ENCODE measurements at regions not wholly inside any gene's neighbourhood (a gene's known extent, or its start where the extent isn't known, plus 50 kb on each side); places are given as distances from the start of the nearest gene placed in this dataset.

DNA sequence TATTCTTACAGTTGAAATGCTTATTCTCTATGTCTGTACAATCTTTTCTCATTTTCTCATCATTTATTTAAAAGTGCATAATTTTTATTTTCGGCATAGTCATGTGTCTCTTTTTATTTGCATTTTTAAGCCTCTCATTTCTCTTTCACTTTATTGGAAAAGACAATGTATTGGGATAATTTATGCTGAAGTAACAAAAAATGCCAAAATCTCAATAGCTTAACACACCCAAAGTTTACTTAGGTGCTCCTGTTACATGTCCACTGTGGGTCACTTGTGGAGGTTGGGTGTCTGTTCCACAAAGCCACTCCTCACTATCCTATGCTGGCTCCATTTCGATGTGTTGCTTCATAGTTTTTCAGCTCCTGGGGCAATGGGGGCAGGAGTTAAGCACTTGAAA is 638.7 kb downstream of the CD109 start:
- Mint-ChIP-seq H3K27me3 (no peaks in the 10 kb centered on the region), H3K4me3 (no peak overlapping the region), H3K4me1 (no peaks in the 10 kb centered on the region), H3K27ac (no peak overlapping the region), H3K9me3 (peaks cover 0 to 9% (median 3%) of the 10 kb centered on the region in 7 donors), H3K36me3 (no peaks in the 10 kb centered on the region)
- no peaks in the 10 kb centered on the region for H3K4me1 ChIP-seq (ENCODE audit: control insufficient read depth, insufficient read depth, low read length, poor library complexity, severe bottlenecking)
- no peaks in the 10 kb centered on the region for H3K27me3 ChIP-seq (ENCODE audit: control insufficient read depth, insufficient read depth, low read length)
- ATAC-seq (ENCODE audit: low read depth in 2 of 2) (no peak), DNase-seq (no peak)
- no peaks in the 10 kb centered on the region for H3K9me3 ChIP-seq (ENCODE audit: control insufficient read depth in 2 of 2, low read length in 2 of 2)
- no peaks in the 10 kb centered on the region for H3K36me3 ChIP-seq (ENCODE audit: control insufficient read depth, insufficient read depth, low read length)
- no peak overlapping the region for H3K4me3 ChIP-seq (ENCODE audit: low read depth, low read length)
- no peak overlapping the region for H3K27ac ChIP-seq (ENCODE audit: insufficient read depth, low read length, poor library complexity, severe bottlenecking)

DNA sequence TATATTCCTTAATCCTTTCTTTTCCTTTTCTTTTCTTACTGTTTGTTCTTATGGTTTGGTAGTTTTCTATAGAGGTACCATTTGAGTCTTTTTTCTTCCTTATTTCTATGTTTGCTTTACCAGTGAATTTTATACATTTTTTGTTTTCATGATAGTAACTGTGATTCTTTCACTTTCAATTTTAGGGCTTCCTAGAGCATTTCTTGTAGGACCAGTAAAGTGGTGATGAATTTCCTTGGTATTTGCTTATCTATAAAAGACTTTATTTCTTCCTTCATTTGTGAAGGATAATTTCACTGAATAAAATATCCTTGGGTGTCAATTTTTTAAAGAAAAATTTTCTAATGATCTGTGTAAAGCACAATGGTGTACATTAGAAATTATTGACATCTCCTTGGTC is 637.4 kb downstream of the CD109 start:
- Histone ChIP-seq H3K9me3 (ENCODE audit: control insufficient read depth in 2 of 2, low read length in 2 of 2) (no peaks in the 10 kb centered on the region), H3K27ac (ENCODE audit: insufficient read depth, low read length, poor library complexity, severe bottlenecking) (no peak overlapping the region), H3K36me3 (ENCODE audit: control insufficient read depth, insufficient read depth, low read length) (no peaks in the 10 kb centered on the region), H3K27me3 (ENCODE audit: control insufficient read depth, insufficient read depth, low read length) (no peaks in the 10 kb centered on the region), H3K4me1 (ENCODE audit: control insufficient read depth, insufficient read depth, low read length, poor library complexity, severe bottlenecking) (no peaks in the 10 kb centered on the region), H3K4me3 (ENCODE audit: low read depth, low read length) (no peak overlapping the region)
- Mint-ChIP-seq H3K27ac (no peak overlapping the region), H3K9me3 (peaks cover 0 to 11% (median 7%) of the 10 kb centered on the region in 7 donors), H3K36me3 (no peaks in the 10 kb centered on the region), H3K27me3 (no peaks in the 10 kb centered on the region), H3K4me3 (no peak overlapping the region), H3K4me1 (no peaks in the 10 kb centered on the region)
- DNase-seq (no peak), ATAC-seq (ENCODE audit: low read depth in 2 of 2) (no peak)

DNA sequence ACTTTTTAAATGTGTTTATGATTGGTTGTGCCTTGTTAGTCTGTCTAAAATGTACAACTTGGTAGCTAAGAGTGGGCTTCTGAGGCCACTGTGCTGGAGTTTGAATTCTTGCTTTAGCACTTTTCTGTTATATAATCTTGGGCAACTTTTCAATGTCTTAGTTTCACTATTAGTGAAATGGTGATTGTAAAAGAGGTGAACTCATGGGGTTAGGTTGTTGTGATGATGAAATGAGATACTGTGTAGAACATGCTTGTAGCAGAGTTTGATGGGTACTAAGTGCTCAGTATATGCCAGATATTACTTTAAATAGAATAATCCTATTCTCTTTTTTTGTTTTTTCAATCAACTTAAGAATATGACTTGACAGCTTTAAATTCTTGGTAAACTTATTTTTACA is 624.7 kb downstream of the CD109 start:
- Histone ChIP-seq H3K4me1 (ENCODE audit: control insufficient read depth, insufficient read depth, low read length, poor library complexity, severe bottlenecking) (no peaks in the 10 kb centered on the region), H3K9me3 (ENCODE audit: control insufficient read depth in 2 of 2, low read length in 2 of 2) (no peaks in the 10 kb centered on the region), H3K27ac (ENCODE audit: insufficient read depth, low read length, poor library complexity, severe bottlenecking) (no peak overlapping the region), H3K36me3 (ENCODE audit: control insufficient read depth, insufficient read depth, low read length) (no peaks in the 10 kb centered on the region), H3K27me3 (ENCODE audit: control insufficient read depth, insufficient read depth, low read length) (no peaks in the 10 kb centered on the region), H3K4me3 (ENCODE audit: low read depth, low read length) (no peak overlapping the region)
- no peaks in the 10 kb centered on the region for H3K27me3 Mint-ChIP-seq
- no peaks in the 10 kb centered on the region for H3K36me3 Mint-ChIP-seq
- DNase-seq (no peak), ATAC-seq (ENCODE audit: low read depth in 2 of 2) (no peak)
- peaks cover 0 to 13% (median 3%) of the 10 kb centered on the region in 7 donors for H3K9me3 Mint-ChIP-seq
- H3K4me3 Mint-ChIP-seq: no peak overlapping the region
- no peaks in the 10 kb centered on the region for H3K4me1 Mint-ChIP-seq
- H3K27ac Mint-ChIP-seq: no peak overlapping the region

DNA sequence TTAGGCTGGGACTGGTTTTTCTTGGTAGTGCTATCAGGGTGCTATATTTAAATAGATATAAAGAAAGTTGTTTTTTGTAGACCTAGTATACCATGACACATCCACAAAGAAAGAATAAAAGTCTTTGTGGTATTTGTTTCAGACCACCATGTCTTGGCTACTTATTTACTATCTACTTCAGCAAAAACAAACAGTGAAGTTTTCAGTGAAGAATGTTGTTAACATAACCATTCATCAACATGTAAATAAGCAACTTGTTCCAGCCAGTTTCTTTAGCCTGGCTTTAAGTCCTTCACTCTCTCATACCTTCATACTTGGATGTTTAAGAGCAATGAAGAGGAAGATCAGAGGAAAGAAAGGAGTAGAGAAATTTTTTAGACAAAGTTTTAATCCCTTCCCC is 624.1 kb downstream of the CD109 start:
- no peaks in the 10 kb centered on the region for H3K27me3 Mint-ChIP-seq
- H3K27ac Mint-ChIP-seq: no peak overlapping the region
- no peaks in the 10 kb centered on the region for H3K4me1 Mint-ChIP-seq
- Histone ChIP-seq H3K4me1 (ENCODE audit: control insufficient read depth, insufficient read depth, low read length, poor library complexity, severe bottlenecking) (no peaks in the 10 kb centered on the region), H3K36me3 (ENCODE audit: control insufficient read depth, insufficient read depth, low read length) (no peaks in the 10 kb centered on the region), H3K4me3 (ENCODE audit: low read depth, low read length) (no peak overlapping the region), H3K27me3 (ENCODE audit: control insufficient read depth, insufficient read depth, low read length) (no peaks in the 10 kb centered on the region), H3K9me3 (ENCODE audit: control insufficient read depth in 2 of 2, low read length in 2 of 2) (no peaks in the 10 kb centered on the region), H3K27ac (ENCODE audit: insufficient read depth, low read length, poor library complexity, severe bottlenecking) (no peak overlapping the region)
- DNase-seq: no peak
- no peak for ATAC-seq (ENCODE audit: low read depth in 2 of 2)
- no peak overlapping the region for H3K4me3 Mint-ChIP-seq
- H3K36me3 Mint-ChIP-seq: no peaks in the 10 kb centered on the region
- H3K9me3 Mint-ChIP-seq: peaks cover 0 to 13% (median 2%) of the 10 kb centered on the region in 7 donors

DNA sequence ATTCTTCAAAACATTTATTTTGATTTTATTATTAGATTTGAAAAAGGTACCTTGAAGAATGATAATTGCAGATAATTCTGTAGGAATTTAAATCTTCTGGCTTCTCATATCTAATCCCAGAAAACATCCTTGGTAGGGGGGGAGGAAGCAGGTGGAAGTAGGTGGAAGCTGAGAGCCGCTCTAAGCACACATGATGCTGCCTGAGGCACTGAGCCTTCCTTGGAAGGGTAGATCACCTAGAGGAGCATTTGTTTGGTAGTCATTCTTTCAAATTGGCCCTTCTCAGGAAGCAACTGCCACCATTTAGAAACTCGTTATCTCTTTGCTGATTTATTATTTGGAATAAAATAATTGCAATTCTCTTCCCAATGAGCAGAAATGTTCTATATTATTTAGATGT is 623.3 kb downstream of the CD109 start:
- Histone ChIP-seq H3K36me3 (ENCODE audit: control insufficient read depth, insufficient read depth, low read length) (no peaks in the 10 kb centered on the region), H3K27ac (ENCODE audit: insufficient read depth, low read length, poor library complexity, severe bottlenecking) (no peak overlapping the region), H3K27me3 (ENCODE audit: control insufficient read depth, insufficient read depth, low read length) (no peaks in the 10 kb centered on the region), H3K4me3 (ENCODE audit: low read depth, low read length) (no peak overlapping the region), H3K9me3 (ENCODE audit: control insufficient read depth in 2 of 2, low read length in 2 of 2) (no peaks in the 10 kb centered on the region), H3K4me1 (ENCODE audit: control insufficient read depth, insufficient read depth, low read length, poor library complexity, severe bottlenecking) (no peaks in the 10 kb centered on the region)
- no peak for ATAC-seq (ENCODE audit: low read depth in 2 of 2)
- Mint-ChIP-seq H3K36me3 (no peaks in the 10 kb centered on the region), H3K4me1 (no peaks in the 10 kb centered on the region), H3K9me3 (peaks cover 0 to 13% (median 2%) of the 10 kb centered on the region in 7 donors), H3K27me3 (no peaks in the 10 kb centered on the region), H3K27ac (no peak overlapping the region), H3K4me3 (no peak overlapping the region)
- no peak for DNase-seq

DNA sequence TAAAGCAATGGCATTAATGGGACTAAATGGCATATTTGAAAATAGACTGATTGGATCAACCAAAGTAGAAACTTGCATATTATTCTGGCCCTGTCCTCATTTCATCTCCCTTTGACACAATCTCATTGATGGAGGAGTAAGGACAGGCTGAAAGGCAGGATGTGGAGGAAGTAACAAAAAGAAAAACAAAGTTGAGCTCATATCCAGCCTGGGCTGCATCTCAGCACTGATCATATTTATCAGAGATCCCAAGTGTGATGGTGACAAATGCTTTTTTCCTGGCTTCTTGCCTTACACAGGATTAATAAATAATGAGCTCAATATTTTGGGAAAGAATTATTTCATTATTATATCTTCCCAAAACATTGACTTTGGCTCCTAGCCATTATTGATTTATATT is 622.7 kb downstream of the CD109 start:
- Histone ChIP-seq H3K27ac (ENCODE audit: insufficient read depth, low read length, poor library complexity, severe bottlenecking) (no peak overlapping the region), H3K4me1 (ENCODE audit: control insufficient read depth, insufficient read depth, low read length, poor library complexity, severe bottlenecking) (no peaks in the 10 kb centered on the region), H3K9me3 (ENCODE audit: control insufficient read depth in 2 of 2, low read length in 2 of 2) (no peaks in the 10 kb centered on the region), H3K36me3 (ENCODE audit: control insufficient read depth, insufficient read depth, low read length) (no peaks in the 10 kb centered on the region), H3K27me3 (ENCODE audit: control insufficient read depth, insufficient read depth, low read length) (no peaks in the 10 kb centered on the region), H3K4me3 (ENCODE audit: low read depth, low read length) (no peak overlapping the region)
- Mint-ChIP-seq H3K27me3 (no peaks in the 10 kb centered on the region), H3K27ac (no peak overlapping the region), H3K4me1 (no peaks in the 10 kb centered on the region), H3K9me3 (peaks cover 0 to 13% (median 2%) of the 10 kb centered on the region in 7 donors), H3K4me3 (no peak overlapping the region), H3K36me3 (no peaks in the 10 kb centered on the region)
- ATAC-seq (ENCODE audit: low read depth in 2 of 2): no peak
- DNase-seq: no peak

DNA sequence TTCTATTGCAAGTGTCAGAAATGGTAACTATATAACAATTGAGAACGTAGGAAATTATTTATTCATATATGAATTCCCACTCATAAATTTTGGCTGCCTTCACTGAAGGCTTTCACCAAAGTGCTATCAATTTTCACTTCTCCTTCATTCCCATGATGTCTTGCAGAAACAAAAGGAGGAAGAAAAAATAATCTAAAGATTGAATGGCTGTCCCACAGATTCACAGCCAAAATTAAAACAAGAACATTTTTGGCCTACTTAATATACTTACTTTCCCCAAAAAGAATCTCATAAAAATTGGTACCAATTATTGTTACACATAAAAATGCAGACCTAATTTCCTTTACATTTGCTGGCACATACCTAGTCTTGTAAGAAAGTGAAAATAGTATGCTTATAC is 616.1 kb downstream of the CD109 start:
- Mint-ChIP-seq H3K36me3 (no peaks in the 10 kb centered on the region), H3K9me3 (peaks cover 0 to 7% (median 4%) of the 10 kb centered on the region in 7 donors), H3K4me3 (no peak overlapping the region), H3K27me3 (no peaks in the 10 kb centered on the region), H3K4me1 (no peaks in the 10 kb centered on the region), H3K27ac (no peak overlapping the region)
- Histone ChIP-seq H3K36me3 (ENCODE audit: control insufficient read depth, insufficient read depth, low read length) (no peaks in the 10 kb centered on the region), H3K27me3 (ENCODE audit: control insufficient read depth, insufficient read depth, low read length) (no peaks in the 10 kb centered on the region), H3K4me1 (ENCODE audit: control insufficient read depth, insufficient read depth, low read length, poor library complexity, severe bottlenecking) (no peaks in the 10 kb centered on the region), H3K27ac (ENCODE audit: insufficient read depth, low read length, poor library complexity, severe bottlenecking) (no peak overlapping the region), H3K4me3 (ENCODE audit: low read depth, low read length) (no peak overlapping the region), H3K9me3 (ENCODE audit: control insufficient read depth in 2 of 2, low read length in 2 of 2) (no peaks in the 10 kb centered on the region)
- no peak for ATAC-seq (ENCODE audit: low read depth in 2 of 2)
- DNase-seq: no peak

DNA sequence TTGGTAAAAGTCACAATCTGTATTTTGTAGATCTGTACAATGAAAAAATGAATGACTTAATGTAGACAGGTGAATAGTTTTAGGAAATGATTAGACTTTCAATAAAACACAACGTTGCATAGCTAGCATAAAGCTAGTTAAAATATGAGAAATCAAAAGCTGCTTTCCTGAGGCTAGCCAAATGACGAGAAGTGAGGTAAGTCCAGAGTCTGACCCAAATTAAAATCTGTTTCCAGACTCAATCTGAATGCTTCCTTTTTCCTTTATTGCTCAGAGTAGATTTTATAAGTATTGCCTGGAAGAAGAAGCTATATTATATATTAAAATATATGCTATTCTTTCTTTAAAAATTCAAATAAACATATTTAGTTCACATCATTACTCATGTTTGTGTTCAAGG is 615.4 kb downstream of the CD109 start:
- Histone ChIP-seq H3K9me3 (ENCODE audit: control insufficient read depth in 2 of 2, low read length in 2 of 2) (no peaks in the 10 kb centered on the region), H3K27ac (ENCODE audit: insufficient read depth, low read length, poor library complexity, severe bottlenecking) (no peak overlapping the region), H3K4me1 (ENCODE audit: control insufficient read depth, insufficient read depth, low read length, poor library complexity, severe bottlenecking) (no peaks in the 10 kb centered on the region), H3K36me3 (ENCODE audit: control insufficient read depth, insufficient read depth, low read length) (no peaks in the 10 kb centered on the region), H3K4me3 (ENCODE audit: low read depth, low read length) (no peak overlapping the region), H3K27me3 (ENCODE audit: control insufficient read depth, insufficient read depth, low read length) (no peaks in the 10 kb centered on the region)
- H3K27ac Mint-ChIP-seq: no peak overlapping the region
- no peaks in the 10 kb centered on the region for H3K27me3 Mint-ChIP-seq
- peaks cover 0 to 8% (median 4%) of the 10 kb centered on the region in 7 donors for H3K9me3 Mint-ChIP-seq
- H3K4me1 Mint-ChIP-seq: no peaks in the 10 kb centered on the region
- no peak overlapping the region for H3K4me3 Mint-ChIP-seq
- H3K36me3 Mint-ChIP-seq: no peaks in the 10 kb centered on the region
- ATAC-seq (ENCODE audit: low read depth in 2 of 2) (no peak), DNase-seq (no peak)

Data from CD4-positive, CD25-positive, alpha-beta regulatory T cell (primary cell).